ENCODE measurements at regions not wholly inside any gene's neighbourhood (a gene's known extent, or its start where the extent isn't known, plus 50 kb on each side); places are given as distances from the start of the nearest gene placed in this dataset.

DNA sequence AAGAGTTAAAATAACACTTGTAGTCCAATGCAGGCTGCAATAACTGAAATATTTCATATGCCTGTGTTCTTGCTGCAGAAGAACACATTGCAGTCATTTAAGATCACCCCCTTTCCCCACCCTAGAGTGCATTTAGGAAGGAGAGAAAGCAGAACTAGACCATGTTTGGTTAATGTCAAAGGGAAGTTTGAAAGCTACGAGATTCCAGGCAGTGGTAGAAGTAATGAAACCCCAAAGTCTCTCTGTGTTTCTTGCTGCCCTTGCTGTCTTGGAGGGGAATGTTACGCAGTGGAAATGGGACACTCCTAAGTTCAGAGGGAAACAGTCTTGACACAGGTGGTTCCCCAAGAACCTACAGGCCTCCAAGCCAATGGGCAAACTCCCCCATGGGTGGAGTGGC is 242.9 kb downstream of the PTEN start:
- TF ChIP-seq, protein P1, sequence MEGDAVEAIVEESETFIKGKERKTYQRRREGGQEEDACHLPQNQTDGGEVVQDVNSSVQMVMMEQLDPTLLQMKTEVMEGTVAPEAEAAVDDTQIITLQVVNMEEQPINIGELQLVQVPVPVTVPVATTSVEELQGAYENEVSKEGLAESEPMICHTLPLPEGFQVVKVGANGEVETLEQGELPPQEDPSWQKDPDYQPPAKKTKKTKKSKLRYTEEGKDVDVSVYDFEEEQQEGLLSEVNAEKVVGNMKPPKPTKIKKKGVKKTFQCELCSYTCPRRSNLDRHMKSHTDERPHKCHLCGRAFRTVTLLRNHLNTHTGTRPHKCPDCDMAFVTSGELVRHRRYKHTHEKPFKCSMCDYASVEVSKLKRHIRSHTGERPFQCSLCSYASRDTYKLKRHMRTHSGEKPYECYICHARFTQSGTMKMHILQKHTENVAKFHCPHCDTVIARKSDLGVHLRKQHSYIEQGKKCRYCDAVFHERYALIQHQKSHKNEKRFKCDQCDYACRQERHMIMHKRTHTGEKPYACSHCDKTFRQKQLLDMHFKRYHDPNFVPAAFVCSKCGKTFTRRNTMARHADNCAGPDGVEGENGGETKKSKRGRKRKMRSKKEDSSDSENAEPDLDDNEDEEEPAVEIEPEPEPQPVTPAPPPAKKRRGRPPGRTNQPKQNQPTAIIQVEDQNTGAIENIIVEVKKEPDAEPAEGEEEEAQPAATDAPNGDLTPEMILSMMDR (optimal IDR thresholded peaks at IDR 0.05 in 1 of 3, IDR thresholded peaks at IDR 0.05 in 1 of 3, conservative IDR thresholded peaks at IDR 0.05 in 1 of 3; ENCODE audit: extremely low read depth in 1 of 3, insufficient read depth in 2 of 3, low read length in 3 of 3), result no peak
- no peak for TF ChIP-seq EZH2 (IDR thresholded peaks at IDR 0.05; ENCODE audit: low read length)
